ENCODE measurements at regions not wholly inside any gene's neighbourhood (a gene's known extent, or its start where the extent isn't known, plus 50 kb on each side); places are given as distances from the start of the nearest gene placed in this dataset.

DNA sequence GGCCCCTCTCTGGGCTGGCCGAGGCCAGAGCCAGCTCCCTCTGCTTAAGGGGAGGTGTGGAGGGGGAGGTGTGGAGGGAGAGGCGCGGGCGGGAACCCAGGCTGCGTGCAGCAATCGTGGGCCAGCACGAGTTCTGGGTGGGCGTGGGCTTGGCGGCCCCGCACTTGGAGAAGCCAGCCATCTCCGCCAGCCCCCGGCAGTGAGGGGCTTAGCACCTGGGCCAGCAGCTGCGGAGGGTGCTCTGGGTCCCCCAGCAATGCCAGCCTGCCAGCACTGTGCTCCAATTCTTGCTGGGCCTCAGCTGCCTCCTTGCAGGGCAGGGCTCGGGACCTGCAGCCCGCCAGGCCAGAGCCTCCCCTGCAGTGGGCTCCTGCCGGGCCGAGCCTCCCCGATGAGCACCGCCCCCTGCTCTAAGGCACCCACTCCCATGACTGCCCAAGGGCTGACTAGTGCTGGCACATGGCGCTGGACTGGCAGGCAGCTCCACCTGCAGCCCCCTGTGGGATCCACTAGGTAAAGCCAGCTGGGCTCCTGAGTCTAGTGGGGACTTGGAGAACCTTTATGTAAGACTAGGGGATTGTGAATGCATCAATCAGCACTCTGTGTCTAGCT is 96.7 kb upstream of the OR9G4 start:
- TF ChIP-seq, protein P1, sequence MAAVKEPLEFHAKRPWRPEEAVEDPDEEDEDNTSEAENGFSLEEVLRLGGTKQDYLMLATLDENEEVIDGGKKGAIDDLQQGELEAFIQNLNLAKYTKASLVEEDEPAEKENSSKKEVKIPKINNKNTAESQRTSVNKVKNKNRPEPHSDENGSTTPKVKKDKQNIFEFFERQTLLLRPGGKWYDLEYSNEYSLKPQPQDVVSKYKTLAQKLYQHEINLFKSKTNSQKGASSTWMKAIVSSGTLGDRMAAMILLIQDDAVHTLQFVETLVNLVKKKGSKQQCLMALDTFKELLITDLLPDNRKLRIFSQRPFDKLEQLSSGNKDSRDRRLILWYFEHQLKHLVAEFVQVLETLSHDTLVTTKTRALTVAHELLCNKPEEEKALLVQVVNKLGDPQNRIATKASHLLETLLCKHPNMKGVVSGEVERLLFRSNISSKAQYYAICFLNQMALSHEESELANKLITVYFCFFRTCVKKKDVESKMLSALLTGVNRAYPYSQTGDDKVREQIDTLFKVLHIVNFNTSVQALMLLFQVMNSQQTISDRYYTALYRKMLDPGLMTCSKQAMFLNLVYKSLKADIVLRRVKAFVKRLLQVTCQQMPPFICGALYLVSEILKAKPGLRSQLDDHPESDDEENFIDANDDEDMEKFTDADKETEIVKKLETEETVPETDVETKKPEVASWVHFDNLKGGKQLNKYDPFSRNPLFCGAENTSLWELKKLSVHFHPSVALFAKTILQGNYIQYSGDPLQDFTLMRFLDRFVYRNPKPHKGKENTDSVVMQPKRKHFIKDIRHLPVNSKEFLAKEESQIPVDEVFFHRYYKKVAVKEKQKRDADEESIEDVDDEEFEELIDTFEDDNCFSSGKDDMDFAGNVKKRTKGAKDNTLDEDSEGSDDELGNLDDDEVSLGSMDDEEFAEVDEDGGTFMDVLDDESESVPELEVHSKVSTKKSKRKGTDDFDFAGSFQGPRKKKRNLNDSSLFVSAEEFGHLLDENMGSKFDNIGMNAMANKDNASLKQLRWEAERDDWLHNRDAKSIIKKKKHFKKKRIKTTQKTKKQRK (IDR thresholded peaks at IDR 0.05; ENCODE audit: low read depth, low read length): no peak
- TF ChIP-seq, protein P2, sequence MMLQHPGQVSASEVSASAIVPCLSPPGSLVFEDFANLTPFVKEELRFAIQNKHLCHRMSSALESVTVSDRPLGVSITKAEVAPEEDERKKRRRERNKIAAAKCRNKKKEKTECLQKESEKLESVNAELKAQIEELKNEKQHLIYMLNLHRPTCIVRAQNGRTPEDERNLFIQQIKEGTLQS (IDR thresholded peaks at IDR 0.05; ENCODE audit: borderline replicate concordance, extremely low read depth, low read depth, low read length): no peak
- TF ChIP-seq, protein P3, sequence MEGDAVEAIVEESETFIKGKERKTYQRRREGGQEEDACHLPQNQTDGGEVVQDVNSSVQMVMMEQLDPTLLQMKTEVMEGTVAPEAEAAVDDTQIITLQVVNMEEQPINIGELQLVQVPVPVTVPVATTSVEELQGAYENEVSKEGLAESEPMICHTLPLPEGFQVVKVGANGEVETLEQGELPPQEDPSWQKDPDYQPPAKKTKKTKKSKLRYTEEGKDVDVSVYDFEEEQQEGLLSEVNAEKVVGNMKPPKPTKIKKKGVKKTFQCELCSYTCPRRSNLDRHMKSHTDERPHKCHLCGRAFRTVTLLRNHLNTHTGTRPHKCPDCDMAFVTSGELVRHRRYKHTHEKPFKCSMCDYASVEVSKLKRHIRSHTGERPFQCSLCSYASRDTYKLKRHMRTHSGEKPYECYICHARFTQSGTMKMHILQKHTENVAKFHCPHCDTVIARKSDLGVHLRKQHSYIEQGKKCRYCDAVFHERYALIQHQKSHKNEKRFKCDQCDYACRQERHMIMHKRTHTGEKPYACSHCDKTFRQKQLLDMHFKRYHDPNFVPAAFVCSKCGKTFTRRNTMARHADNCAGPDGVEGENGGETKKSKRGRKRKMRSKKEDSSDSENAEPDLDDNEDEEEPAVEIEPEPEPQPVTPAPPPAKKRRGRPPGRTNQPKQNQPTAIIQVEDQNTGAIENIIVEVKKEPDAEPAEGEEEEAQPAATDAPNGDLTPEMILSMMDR (IDR thresholded peaks at IDR 0.05 in 2 of 3, conservative IDR thresholded peaks at IDR 0.05 in 1 of 3; ENCODE audit: control insufficient read depth in 2 of 3, extremely low read depth in 1 of 3, insufficient read depth in 1 of 3, low read depth in 3 of 3, low read length in 3 of 3): no peak
- TF ChIP-seq, protein P4, sequence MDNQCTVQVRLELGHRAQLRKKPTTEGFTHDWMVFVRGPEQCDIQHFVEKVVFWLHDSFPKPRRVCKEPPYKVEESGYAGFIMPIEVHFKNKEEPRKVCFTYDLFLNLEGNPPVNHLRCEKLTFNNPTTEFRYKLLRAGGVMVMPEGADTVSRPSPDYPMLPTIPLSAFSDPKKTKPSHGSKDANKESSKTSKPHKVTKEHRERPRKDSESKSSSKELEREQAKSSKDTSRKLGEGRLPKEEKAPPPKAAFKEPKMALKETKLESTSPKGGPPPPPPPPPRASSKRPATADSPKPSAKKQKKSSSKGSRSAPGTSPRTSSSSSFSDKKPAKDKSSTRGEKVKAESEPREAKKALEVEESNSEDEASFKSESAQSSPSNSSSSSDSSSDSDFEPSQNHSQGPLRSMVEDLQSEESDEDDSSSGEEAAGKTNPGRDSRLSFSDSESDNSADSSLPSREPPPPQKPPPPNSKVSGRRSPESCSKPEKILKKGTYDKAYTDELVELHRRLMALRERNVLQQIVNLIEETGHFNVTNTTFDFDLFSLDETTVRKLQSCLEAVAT (IDR thresholded peaks at IDR 0.05): no peak
- no peak for TF ChIP-seq MYC (IDR thresholded peaks at IDR 0.05; ENCODE audit: insufficient read depth, insufficient read length, insufficient replicate concordance, low read length, severe bottlenecking)
- TF ChIP-seq, protein P5, sequence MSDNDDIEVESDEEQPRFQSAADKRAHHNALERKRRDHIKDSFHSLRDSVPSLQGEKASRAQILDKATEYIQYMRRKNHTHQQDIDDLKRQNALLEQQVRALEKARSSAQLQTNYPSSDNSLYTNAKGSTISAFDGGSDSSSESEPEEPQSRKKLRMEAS (IDR thresholded peaks at IDR 0.05; ENCODE audit: low read depth, low read length): no peak
- TF ChIP-seq CHD1 (IDR thresholded peaks at IDR 0.05; ENCODE audit: low read depth, low read length): no peak
- TF ChIP-seq RB1 (IDR thresholded peaks at IDR 0.05; ENCODE audit: borderline replicate concordance): no peak
- no peak for TF ChIP-seq ZNF274 (IDR thresholded peaks at IDR 0.05; ENCODE audit: insufficient read depth, insufficient read length)
- no peak for TF ChIP-seq NFIC (IDR thresholded peaks at IDR 0.05; ENCODE audit: low read depth, low read length)
- TF ChIP-seq, protein P6, sequence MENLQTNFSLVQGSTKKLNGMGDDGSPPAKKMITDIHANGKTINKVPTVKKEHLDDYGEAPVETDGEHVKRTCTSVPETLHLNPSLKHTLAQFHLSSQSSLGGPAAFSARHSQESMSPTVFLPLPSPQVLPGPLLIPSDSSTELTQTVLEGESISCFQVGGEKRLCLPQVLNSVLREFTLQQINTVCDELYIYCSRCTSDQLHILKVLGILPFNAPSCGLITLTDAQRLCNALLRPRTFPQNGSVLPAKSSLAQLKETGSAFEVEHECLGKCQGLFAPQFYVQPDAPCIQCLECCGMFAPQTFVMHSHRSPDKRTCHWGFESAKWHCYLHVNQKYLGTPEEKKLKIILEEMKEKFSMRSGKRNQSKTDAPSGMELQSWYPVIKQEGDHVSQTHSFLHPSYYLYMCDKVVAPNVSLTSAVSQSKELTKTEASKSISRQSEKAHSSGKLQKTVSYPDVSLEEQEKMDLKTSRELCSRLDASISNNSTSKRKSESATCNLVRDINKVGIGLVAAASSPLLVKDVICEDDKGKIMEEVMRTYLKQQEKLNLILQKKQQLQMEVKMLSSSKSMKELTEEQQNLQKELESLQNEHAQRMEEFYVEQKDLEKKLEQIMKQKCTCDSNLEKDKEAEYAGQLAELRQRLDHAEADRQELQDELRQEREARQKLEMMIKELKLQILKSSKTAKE (IDR thresholded peaks at IDR 0.05; ENCODE audit: low read depth, poor library complexity, severe bottlenecking): no peak

Data from GM12878 (cell line).